ENCODE measurements at regions not wholly inside any gene's neighbourhood (a gene's known extent, or its start where the extent isn't known, plus 50 kb on each side); places are given as distances from the start of the nearest gene placed in this dataset.

GRCh38 chr3:88677298-88677697 lies 430.1 kb upstream of the EPHA3 start:
- TF ChIP-seq POLR2AphosphoS5 (IDR thresholded peaks at IDR 0.05) (no peak), CTCF (IDR thresholded peaks at IDR 0.05) (no peak)

Data from breast epithelium (tissue), 3 donors.